ENCODE measurements at regions not wholly inside any gene's neighbourhood (a gene's known extent, or its start where the extent isn't known, plus 50 kb on each side); places are given as distances from the start of the nearest gene placed in this dataset.

DNA sequence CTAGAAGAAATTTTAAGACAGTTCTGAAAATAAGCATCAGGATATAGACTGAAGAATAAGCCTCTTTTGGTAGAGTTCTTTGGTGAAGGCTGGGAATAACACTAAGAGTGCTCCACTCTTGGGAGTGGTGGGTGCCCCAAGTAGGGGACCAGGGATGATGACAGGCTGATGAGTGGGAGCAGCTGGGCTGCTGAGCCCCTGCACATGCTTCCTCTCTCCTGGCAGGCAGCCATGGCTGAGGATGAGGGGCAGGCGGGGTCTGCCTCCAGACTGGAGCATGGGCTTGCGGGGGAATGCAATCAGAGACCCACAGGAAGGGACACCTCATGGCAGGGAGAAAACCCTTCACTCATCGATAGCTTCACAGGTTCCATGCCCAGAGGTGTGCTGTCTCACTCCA, 72.6 kb upstream of the RORA start:
- Mint-ChIP-seq H3K36me3 (ENCODE audit: low read depth) (no peaks in the 10 kb centered on the region; the same call in 1 of the 2 replicates), H3K4me3 (no peak overlapping the region), H3K9me3 (peaks cover 9% of the 10 kb centered on the region), H3K4me1 (ENCODE audit: low read depth) (no peaks in the 10 kb centered on the region), H3K27me3 (ENCODE audit: insufficient read depth) (no peaks in the 10 kb centered on the region), H3K27ac (no peak overlapping the region)
- TF ChIP-seq, protein P1, sequence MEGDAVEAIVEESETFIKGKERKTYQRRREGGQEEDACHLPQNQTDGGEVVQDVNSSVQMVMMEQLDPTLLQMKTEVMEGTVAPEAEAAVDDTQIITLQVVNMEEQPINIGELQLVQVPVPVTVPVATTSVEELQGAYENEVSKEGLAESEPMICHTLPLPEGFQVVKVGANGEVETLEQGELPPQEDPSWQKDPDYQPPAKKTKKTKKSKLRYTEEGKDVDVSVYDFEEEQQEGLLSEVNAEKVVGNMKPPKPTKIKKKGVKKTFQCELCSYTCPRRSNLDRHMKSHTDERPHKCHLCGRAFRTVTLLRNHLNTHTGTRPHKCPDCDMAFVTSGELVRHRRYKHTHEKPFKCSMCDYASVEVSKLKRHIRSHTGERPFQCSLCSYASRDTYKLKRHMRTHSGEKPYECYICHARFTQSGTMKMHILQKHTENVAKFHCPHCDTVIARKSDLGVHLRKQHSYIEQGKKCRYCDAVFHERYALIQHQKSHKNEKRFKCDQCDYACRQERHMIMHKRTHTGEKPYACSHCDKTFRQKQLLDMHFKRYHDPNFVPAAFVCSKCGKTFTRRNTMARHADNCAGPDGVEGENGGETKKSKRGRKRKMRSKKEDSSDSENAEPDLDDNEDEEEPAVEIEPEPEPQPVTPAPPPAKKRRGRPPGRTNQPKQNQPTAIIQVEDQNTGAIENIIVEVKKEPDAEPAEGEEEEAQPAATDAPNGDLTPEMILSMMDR (IDR thresholded peaks at IDR 0.05): no peak
- no peak for DNase-seq

DNA sequence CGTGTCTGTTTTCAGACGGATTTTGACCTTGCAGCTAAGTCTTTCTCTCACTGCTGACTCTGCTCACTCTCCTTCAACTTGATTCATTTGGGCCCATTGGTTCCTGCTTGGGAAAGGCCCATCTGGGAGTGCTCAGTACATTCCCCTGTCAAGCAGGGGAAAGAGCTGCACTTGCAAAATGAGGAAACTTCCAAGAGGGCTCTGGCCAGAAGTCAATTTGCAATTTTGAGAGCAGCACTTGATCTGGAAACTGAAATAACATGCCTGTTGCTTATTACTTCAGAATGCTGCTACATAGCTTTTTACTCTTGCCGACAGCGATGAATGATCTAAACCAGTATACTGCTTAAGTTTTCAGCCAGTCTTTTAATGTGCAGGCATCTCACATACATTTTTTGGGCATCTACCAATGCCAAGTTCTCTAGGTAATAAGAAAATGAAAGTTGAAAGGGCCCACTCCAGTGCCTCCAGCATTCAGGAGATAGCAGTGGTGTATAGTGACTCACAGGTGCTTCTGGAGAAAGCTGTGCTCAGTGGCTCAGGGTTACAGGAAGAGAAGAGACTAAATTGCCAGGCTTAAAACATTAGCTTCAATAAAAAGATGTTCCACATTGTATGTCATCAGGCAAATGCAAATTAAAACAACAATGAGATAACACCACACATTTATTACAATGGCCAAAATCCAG, 70.1 kb upstream of the RORA start:
- Mint-ChIP-seq H3K4me1 (ENCODE audit: low read depth) (no peaks in the 10 kb centered on the region), H3K27me3 (ENCODE audit: insufficient read depth) (no peaks in the 10 kb centered on the region), H3K36me3 (ENCODE audit: low read depth) (no peaks in the 10 kb centered on the region), H3K4me3 (no peak overlapping the region), H3K9me3 (peaks cover 9% of the 10 kb centered on the region), H3K27ac (no peak overlapping the region)
- TF ChIP-seq, protein P1 (IDR thresholded peaks at IDR 0.05): no peak
- DNase-seq: no peak

DNA sequence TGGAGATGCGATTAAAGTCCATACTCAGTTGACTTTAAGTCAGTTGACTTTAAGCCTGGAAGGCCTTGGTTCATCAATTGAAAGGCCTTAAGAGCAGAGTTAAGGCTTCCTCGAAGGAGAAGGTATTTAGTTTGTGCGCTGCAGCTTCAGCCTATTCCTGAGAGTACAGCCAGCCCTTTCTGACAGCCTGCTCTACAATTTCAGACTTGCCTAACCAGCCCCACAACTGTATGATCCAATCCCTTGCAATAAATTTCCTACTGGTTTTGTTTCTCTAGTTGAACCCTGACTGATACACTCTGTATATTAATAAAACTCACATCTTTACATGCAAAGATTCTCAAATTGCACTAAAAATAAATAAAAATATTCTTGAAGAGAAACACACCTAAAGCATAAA, 66.1 kb upstream of the RORA start:
- H3K27ac Mint-ChIP-seq: no peak overlapping the region
- H3K36me3 Mint-ChIP-seq (ENCODE audit: low read depth): no peaks in the 10 kb centered on the region
- DNase-seq: no peak
- H3K4me3 Mint-ChIP-seq: no peak overlapping the region
- no peaks in the 10 kb centered on the region for H3K4me1 Mint-ChIP-seq (ENCODE audit: low read depth)
- H3K27me3 Mint-ChIP-seq (ENCODE audit: insufficient read depth): no peaks in the 10 kb centered on the region
- TF ChIP-seq, protein P1 (IDR thresholded peaks at IDR 0.05): no peak
- H3K9me3 Mint-ChIP-seq: peaks cover 13% of the 10 kb centered on the region

- H3K36me3 Mint-ChIP-seq (ENCODE audit: low read depth): no peaks in the 10 kb centered on the region
- TF ChIP-seq, protein P1 (IDR thresholded peaks at IDR 0.05): no peak
- peaks cover 10% of the 10 kb centered on the region; the same call in 1 of the 2 replicates for H3K9me3 Mint-ChIP-seq
- H3K27me3 Mint-ChIP-seq (ENCODE audit: insufficient read depth): no peaks in the 10 kb centered on the region
- no peak for DNase-seq
- H3K4me3 Mint-ChIP-seq: no peak overlapping the region
- no peaks in the 10 kb centered on the region for H3K4me1 Mint-ChIP-seq (ENCODE audit: low read depth)
- H3K27ac Mint-ChIP-seq: no peak overlapping the region
Observed at GRCh38 chr15:61282661-61283060, 53.6 kb upstream of the RORA start.

DNA sequence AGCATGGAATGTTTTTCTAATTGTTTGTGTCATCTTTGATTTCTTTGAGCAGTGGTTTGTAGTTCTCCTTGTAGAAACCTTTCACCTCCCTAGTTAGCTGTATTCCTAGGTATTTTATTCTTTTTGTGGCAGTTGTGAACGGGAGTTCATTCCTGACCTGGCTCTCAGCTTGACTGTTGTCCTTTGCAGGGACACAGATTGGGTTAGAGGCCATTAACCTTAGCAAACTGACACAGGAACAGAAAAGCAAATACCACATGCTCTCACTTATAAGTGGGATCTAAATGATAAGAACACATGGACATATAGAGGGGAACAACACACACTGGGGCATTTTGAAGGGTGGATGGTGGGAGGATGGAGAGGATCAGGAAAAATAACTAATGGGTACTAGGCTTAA, 52.2 kb upstream of the RORA start:
- H3K9me3 Mint-ChIP-seq: peaks cover 10% of the 10 kb centered on the region; the same call in 1 of the 2 replicates
- no peak overlapping the region for H3K27ac Mint-ChIP-seq
- TF ChIP-seq, protein P1 (IDR thresholded peaks at IDR 0.05): no peak
- H3K27me3 Mint-ChIP-seq (ENCODE audit: insufficient read depth): no peaks in the 10 kb centered on the region
- DNase-seq: no peak
- no peaks in the 10 kb centered on the region for H3K36me3 Mint-ChIP-seq (ENCODE audit: low read depth)
- H3K4me3 Mint-ChIP-seq: no peak overlapping the region
- H3K4me1 Mint-ChIP-seq (ENCODE audit: low read depth): no peaks in the 10 kb centered on the region

Data from HFFc6 (cell line).